H1 (cell line): ENCODE measurements at regions not wholly inside any gene's neighbourhood (a gene's known extent, or its start where the extent isn't known, plus 50 kb on each side); places are given as distances from the start of the nearest gene placed in this dataset.

Experiments used
- CTCF ChIA-PET: fragments of 300-600 bp; sonication (Branson Sonifier 250); formaldehyde crosslinking; loops from one replicate; lab custom pipeline; 2021; ENCODE audit not compliant: partially characterized antibody; lab: Charles Lee
- POLR2A ChIA-PET: fragments of 300-600 bp; sonication (Branson Sonifier 250); formaldehyde crosslinking; loops from one replicate; lab custom pipeline; 2021; ENCODE audit warnings: inconsistent platforms; ENCODE audit not compliant: partially characterized antibody; lab: Charles Lee
- DNase-seq, 2 experiments: peaks; one replicate each; pipeline versions ENCODE4 v3.0.0 to v3.0.0-alpha.2; 2010 to 2022; ENCODE audit warnings: low spot score in 2 of 2, low read depth in 1 of 2, mixed read lengths in 1 of 2
- FAIRE-seq: peaks from 2 replicates; lab custom pipeline; 2011; peaks lifted over from hg19 to GRCh38; lab: Jason Lieb, UNC
- H2AFZ ChIP-seq: 2 replicates; pipeline ENCODE4 v1.8.1; 2012; ENCODE audit warnings: low read length, inconsistent platforms
- H2AK5ac ChIP-seq: 2 replicates; pipeline ENCODE4 v1.6.1; 2013; ENCODE audit warnings: low read depth, low read length
- H2BK120ac ChIP-seq: replicated peaks from 2 replicates; pipeline ENCODE3; 2013; ENCODE audit warnings: low read depth, low read length, inconsistent platforms
- H2BK12ac ChIP-seq: 2 replicates; pipeline ENCODE4 v1.6.1; 2013; ENCODE audit warnings: low read depth, low read length
- H2BK15ac ChIP-seq: 2 replicates; pipeline ENCODE4 v1.6.1; 2013; ENCODE audit warnings: low read length
- H2BK20ac ChIP-seq: 2 replicates; pipeline ENCODE4 v1.6.1; 2013; ENCODE audit warnings: low read length
- H2BK5ac ChIP-seq: 2 replicates; pipeline ENCODE4 v1.6.1; 2013; ENCODE audit warnings: low read depth, low read length
- H3K14ac ChIP-seq: 2 replicates; pipeline ENCODE4 v1.6.1; 2013; ENCODE audit warnings: inconsistent platforms; ENCODE audit not compliant: insufficient read length
- H3K18ac ChIP-seq: 2 replicates; pipeline ENCODE4 v1.6.1; 2013; ENCODE audit warnings: low read length; ENCODE audit errors: extremely low read depth
- H3K23ac ChIP-seq: 2 replicates; pipeline ENCODE4 v1.6.1; 2013; ENCODE audit warnings: inconsistent platforms; ENCODE audit not compliant: insufficient read length
- H3K23me2 ChIP-seq: 2 replicates; pipeline ENCODE4 v1.6.1; 2013; ENCODE audit warnings: low read depth, low read length
- H3K27ac ChIP-seq: 2 replicates; pipeline ENCODE4 v1.6.1; 2011; ENCODE audit warnings: low read depth, low read length, inconsistent platforms
- H3K27me3 ChIP-seq, 4 experiments: replicated peaks in 1 of 4; 1 replicate in 1 of 4; 2 replicates in 3 of 4; pipeline versions ENCODE4 v1.6.1 to v1.8.1; 2011 to 2013; ENCODE audit warnings: low read length in 3 of 4, mild to moderate bottlenecking in 3 of 4, inconsistent platforms in 2 of 4, mixed read lengths in 2 of 4, moderate library complexity in 1 of 4; ENCODE audit not compliant: control insufficient read depth in 3 of 4, insufficient read depth in 3 of 4; ENCODE audit errors: extremely low read depth in 1 of 4
- H3K36me3 ChIP-seq, 4 experiments: 2 replicates each; pipeline versions ENCODE4 v1.6.1 to v1.8.1; 2011 to 2013; ENCODE audit warnings: mild to moderate bottlenecking in 4 of 4, low read length in 3 of 4, moderate library complexity in 2 of 4, control low read depth in 1 of 4, inconsistent platforms in 1 of 4; ENCODE audit not compliant: insufficient read depth in 4 of 4, control insufficient read depth in 2 of 4
- H3K4ac ChIP-seq: replicated peaks from 2 replicates; pipeline ENCODE3; 2013; ENCODE audit warnings: low read length, low read depth, mixed read lengths, inconsistent platforms; ENCODE audit not compliant: insufficient read length
- H3K4me1 ChIP-seq, 4 experiments: replicated peaks in 1 of 4; 1 replicate in 1 of 4; 2 replicates in 3 of 4; pipeline versions ENCODE4 v1.6.1 to v1.8.1; 2011 to 2013; ENCODE audit warnings: low read length in 3 of 4, inconsistent platforms in 2 of 4, mixed read lengths in 1 of 4; ENCODE audit not compliant: insufficient read depth in 4 of 4, control insufficient read depth in 3 of 4
- H3K4me2 ChIP-seq, 2 experiments: 2 replicates each; pipeline versions ENCODE4 v1.6.1 to v1.8.1; 2011 to 2013; ENCODE audit warnings: low read depth in 2 of 2, low read length in 2 of 2, control low read depth in 1 of 2, inconsistent platforms in 1 of 2, mild to moderate bottlenecking in 1 of 2; ENCODE audit not compliant: insufficient read depth in 1 of 2
- H3K4me3 ChIP-seq, 4 experiments: fragments of 200-600, 300-600 bp in 1 of 4; sonication (generic), shearing (Covaris generic), sonication (Bioruptor Twin) in 1 of 4; 2 replicates each; pipeline versions ENCODE4 v1.5.1 to v1.8.1; 2011 to 2016; ENCODE audit warnings: low read length in 4 of 4, low read depth in 3 of 4, control low read depth in 2 of 4, inconsistent platforms in 2 of 4, mild to moderate bottlenecking in 2 of 4, mixed read lengths in 1 of 4, moderate library complexity in 1 of 4; ENCODE audit not compliant: insufficient read depth in 2 of 4; ENCODE audit errors: extremely low read depth in 1 of 4
- H3K56ac ChIP-seq: replicated peaks from 2 replicates; pipeline ENCODE3; 2013; ENCODE audit warnings: low read depth, mild to moderate bottlenecking, mixed read lengths, low read length, inconsistent platforms; ENCODE audit not compliant: insufficient read length
- H3K79me1 ChIP-seq: 2 replicates; pipeline ENCODE4 v1.6.1; 2013; ENCODE audit warnings: low read depth, low read length, control low read depth
- H3K79me2 ChIP-seq, 2 experiments: 2 replicates each; pipeline versions ENCODE4 v1.6.1 to v1.8.1; 2012 to 2013; ENCODE audit warnings: low read length in 2 of 2, mild to moderate bottlenecking in 2 of 2, inconsistent platforms in 1 of 2; ENCODE audit not compliant: insufficient read depth in 2 of 2, control insufficient read depth in 1 of 2
- H3K9ac ChIP-seq, 4 experiments: replicated peaks in 1 of 4; 1 replicate in 1 of 4; 2 replicates in 3 of 4; pipeline versions ENCODE4 v1.6.1 to v1.8.1; 2011 to 2013; ENCODE audit warnings: low read depth in 3 of 4, low read length in 3 of 4, control low read depth in 2 of 4, mild to moderate bottlenecking in 2 of 4, moderate library complexity in 2 of 4, inconsistent platforms in 1 of 4; ENCODE audit errors: extremely low read depth in 1 of 4
- H3K9me3 ChIP-seq, 2 experiments: 2 replicates each; pipeline versions ENCODE4 v1.6.1 to v1.8.1; 2012 to 2013; ENCODE audit warnings: mild to moderate bottlenecking in 2 of 2, moderate library complexity in 2 of 2, control low read depth in 1 of 2, inconsistent platforms in 1 of 2, low read depth in 1 of 2, low read length in 1 of 2, mixed read lengths in 1 of 2; ENCODE audit not compliant: insufficient read depth in 2 of 2
- H4K20me1 ChIP-seq, 2 experiments: replicated peaks in 1 of 2; 2 replicates each; pipeline versions ENCODE3 to v1.8.1; 2011 to 2013; ENCODE audit warnings: inconsistent platforms in 2 of 2, low read length in 2 of 2, mild to moderate bottlenecking in 1 of 2; ENCODE audit not compliant: insufficient read depth in 2 of 2, control insufficient read depth in 1 of 2
- H4K5ac ChIP-seq: 2 replicates; pipeline ENCODE4 v1.6.1; 2013; ENCODE audit warnings: low read length, low read depth, mixed read lengths, inconsistent platforms; ENCODE audit not compliant: insufficient read length
- H4K8ac ChIP-seq: 2 replicates; pipeline ENCODE4 v1.8.0; 2013; ENCODE audit warnings: mild to moderate bottlenecking, moderate library complexity, low read length, inconsistent platforms; ENCODE audit not compliant: insufficient read depth; ENCODE audit errors: extremely low read depth
- H4K91ac ChIP-seq: replicated peaks from 2 replicates; pipeline ENCODE3; 2013; ENCODE audit warnings: low read length, mixed read lengths, inconsistent platforms; ENCODE audit not compliant: insufficient read length
- CBX8 ChIP-seq: fragments of 300-800, 300-1000 bp; sonication (generic); IDR thresholded peaks from 2 replicates; pipeline ENCODE4 v1.7.1; 2016; ENCODE audit warnings: low read depth, low read length, borderline replicate concordance
- EZH2 ChIP-seq: fragments of 200-600 bp; sonication (generic); IDR thresholded peaks from 2 replicates; pipeline ENCODE4 v1.7.1; 2012; ENCODE audit warnings: low read depth, mild to moderate bottlenecking, moderate library complexity, low read length, inconsistent platforms; ENCODE audit not compliant: severe bottlenecking
- MAFK ChIP-seq: IDR thresholded peaks from 2 replicates; pipeline ENCODE4 v1.6.1; 2012; ENCODE audit warnings: low read depth, mild to moderate bottlenecking, improper control_type of control experiment, low read length
- TAF1 ChIP-seq: IDR thresholded peaks from 2 replicates; pipeline ENCODE4 v1.6.1; 2011; ENCODE audit warnings: mild to moderate bottlenecking, low read depth, low read length
- ZNF274 ChIP-seq: IDR thresholded peaks from 2 replicates; pipeline ENCODE4 v1.7.0; 2012; ENCODE audit warnings: low read length, borderline replicate concordance; ENCODE audit errors: extremely low read depth
- WGBS, 2 experiments: shearing (Covaris generic) in 1 of 2; methylation state at CpG; one replicate each; pipeline versions ENCODE4 v1.1.6 to v1.1.7; 2013 to 2015; ENCODE audit warnings: low lambda C conversion rate in 2 of 2, mixed read lengths in 2 of 2, inconsistent platforms in 1 of 2, low coverage in 1 of 2, missing lambda C conversion rate in 1 of 2; ENCODE audit not compliant: insufficient replicate concordance in 2 of 2, insufficient coverage in 1 of 2, insufficient read length in 1 of 2; ENCODE audit errors: extremely low coverage in 1 of 2, missing lambda C conversion rate in 1 of 2; 5-methylcytosine and 5-hydroxymethylcytosine counted together

DNA sequence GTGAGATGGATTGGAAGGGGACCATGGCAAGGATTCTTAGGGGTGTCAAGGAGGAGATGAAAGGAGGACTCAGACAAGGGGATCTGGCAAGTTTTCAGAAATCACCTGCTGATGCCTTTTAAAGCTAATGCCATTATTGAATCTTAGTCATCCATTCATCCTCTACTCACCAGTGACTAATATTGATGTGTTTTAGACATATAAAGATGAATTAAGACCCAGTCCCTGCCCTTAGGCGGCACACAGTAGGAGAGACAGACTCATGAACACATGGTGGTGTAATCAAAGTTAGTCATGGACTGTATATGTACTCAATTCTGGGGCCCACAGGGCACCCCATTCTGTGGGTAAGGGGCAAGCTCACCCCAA, 56.5 kb upstream of the ATL2 start:
- Histone ChIP-seq H2BK20ac (no peak overlapping the region), H3K4me1 (peaks cover 2 to 21% (median 14%) of the 10 kb centered on the region in 4 experiments), H2BK120ac (no peak overlapping the region), H2AFZ (no peak overlapping the region), H2AK5ac (no peak overlapping the region), H3K23ac (no peak overlapping the region), H3K4me2 (no peak overlapping the region), H3K14ac (no peak overlapping the region), H3K79me1 (no peaks in the 10 kb centered on the region), H3K23me2 (no peaks in the 10 kb centered on the region), H3K18ac (no peak overlapping the region; the same call in 1 of the 2 replicates), H2BK5ac (no peak overlapping the region), H3K9ac (no peak overlapping the region), H3K27me3 (no peaks in the 10 kb centered on the region), H3K36me3 (no peaks in the 10 kb centered on the region), H3K79me2 (no peaks in the 10 kb centered on the region), H4K20me1 (no peaks in the 10 kb centered on the region), H3K56ac (no peak overlapping the region), H2BK12ac (no peak overlapping the region), H3K9me3 (no peaks in the 10 kb centered on the region), H2BK15ac (no peak overlapping the region), H4K91ac (no peak overlapping the region), H3K4me3 (no peak overlapping the region), H3K4ac (no peak overlapping the region), H4K8ac (no peak overlapping the region), H4K5ac (no peak overlapping the region), H3K27ac (no peak overlapping the region)
- 100% methylated on average over 1 of the region's 1 CpG; no CpG with 5 or more reads in 1 of the 2 experiments for WGBS, 2 experiments
- ChIA-PET POLR2A (no interaction called here), CTCF (interaction anchor here (1.0 to 1.8 kb wide), 3 partner anchors 9 to 15 kb away, joined by 3 to 7 read pairs (median 4); no protein-coding TSS in a partner anchor)
- DNase-seq (no peak), FAIRE-seq (no peak)
- TF ChIP-seq EZH2: no peak
- TF ChIP-seq TAF1: no peak
- no peak for TF ChIP-seq ZNF274
- TF ChIP-seq CBX8: no peak
- TF ChIP-seq MAFK: no peak
